ENCODE measurements at regions not wholly inside any gene's neighbourhood (a gene's known extent, or its start where the extent isn't known, plus 50 kb on each side); places are given as distances from the start of the nearest gene placed in this dataset.

- DNase-seq: no peak
These were observed 269.4 kb downstream of the TCF7L2 start for GRCh38 chr10:113219446-113219845.

GRCh38 chr10:113221756-113222168 is 271.7 kb downstream of the TCF7L2 start:
- DNase-seq: no peak

- DNase-seq: no peak
These were observed 272.2 kb downstream of the TCF7L2 start for GRCh38 chr10:113222207-113222606.

- DNase-seq: no peak
These were observed 275.3 kb downstream of the TCF7L2 start for GRCh38 chr10:113225364-113225763.

- DNase-seq: no peak
These were observed 275.9 kb downstream of the TCF7L2 start for GRCh38 chr10:113225903-113226302.

GRCh38 chr10:113226399-113226798 is 276.4 kb downstream of the TCF7L2 start:
- no peak for DNase-seq

- no peak for DNase-seq
These were observed 276.9 kb downstream of the TCF7L2 start for GRCh38 chr10:113226831-113227445.

- DNase-seq: no peak
These were observed 278.5 kb downstream of the TCF7L2 start for GRCh38 chr10:113228530-113228929.

- no peak for DNase-seq
These were observed 280.1 kb downstream of the TCF7L2 start for GRCh38 chr10:113230011-113230610.

GRCh38 chr10:113232928-113233511 is 283.0 kb downstream of the TCF7L2 start:
- no peak for DNase-seq

- no peak for DNase-seq
These were observed 284.4 kb downstream of the TCF7L2 start for GRCh38 chr10:113234481-113234880.

- DNase-seq: no peak
These were observed 285.5 kb downstream of the TCF7L2 start for GRCh38 chr10:113235508-113235907.

- DNase-seq: no peak
These were observed 287.0 kb downstream of the TCF7L2 start for GRCh38 chr10:113236998-113237397.

GRCh38 chr10:113239566-113240350 is 289.7 kb downstream of the TCF7L2 start:
- DNase-seq: no peak

- DNase-seq: no peak
These were observed 290.7 kb downstream of the TCF7L2 start for GRCh38 chr10:113240736-113241135.

GRCh38 chr10:113241599-113242360 is 291.7 kb downstream of the TCF7L2 start:
- no peak for DNase-seq

- no peak for DNase-seq
These were observed 293.3 kb downstream of the TCF7L2 start for GRCh38 chr10:113243311-113243710.

GRCh38 chr10:113244750-113245149 is 294.7 kb downstream of the TCF7L2 start:
- no peak for DNase-seq

GRCh38 chr10:113245286-113245685 is 295.2 kb downstream of the TCF7L2 start:
- DNase-seq: no peak

- DNase-seq: no peak
These were observed 297.0 kb downstream of the TCF7L2 start for GRCh38 chr10:113247050-113247449.

- DNase-seq: no peak
These were observed 299.9 kb upstream of the HABP2 start for GRCh38 chr10:113252650-113253618.

Measured in hippocampal formation (tissue), 2 donors.